GM12878 (cell line): ENCODE measurements at regions not wholly inside any gene's neighbourhood (a gene's known extent, or its start where the extent isn't known, plus 50 kb on each side); places are given as distances from the start of the nearest gene placed in this dataset.

Source experiments
- BCL11A ChIP-seq: IDR thresholded peaks from 2 replicates; pipeline ENCODE4 v1.6.1; 2011; ENCODE audit warnings: low read depth, low read length
- CBX3 ChIP-seq: fragments of 200-600 bp; sonication (generic); IDR thresholded peaks from 2 replicates; pipeline ENCODE4 v1.6.1; 2016; ENCODE audit warnings: low read depth, borderline replicate concordance
- CBX5 ChIP-seq: sonication (generic); IDR thresholded peaks from 2 replicates; pipeline ENCODE4 v1.6.1; 2016; ENCODE audit warnings: low read depth, moderate library complexity, mild to moderate bottlenecking, inconsistent platforms
- CEBPB ChIP-seq, 2 experiments: fragments of 150-350 bp in 1 of 2; IDR thresholded peaks; 2 replicates each; pipeline ENCODE4 v1.6.1; 2012 to 2014; ENCODE audit warnings: low read depth in 2 of 2, low read length in 2 of 2, borderline replicate concordance in 1 of 2, inconsistent platforms in 1 of 2
- CREB1 ChIP-seq: IDR thresholded peaks from 2 replicates; pipeline ENCODE4 v1.6.1; 2012; ENCODE audit warnings: low read depth, mild to moderate bottlenecking, inconsistent platforms
- DPF2 ChIP-seq: fragments of 450-650 bp; IDR thresholded peaks from 2 replicates; pipeline ENCODE4 v1.6.1; 2017; ENCODE audit warnings: mild to moderate bottlenecking
- EZH2 ChIP-seq: IDR thresholded peaks from 2 replicates; pipeline ENCODE4 v1.6.1; 2012; ENCODE audit warnings: low read depth, mild to moderate bottlenecking, control low read depth, inconsistent platforms, low read length, borderline replicate concordance; ENCODE audit not compliant: control insufficient read depth
- FOXM1 ChIP-seq: IDR thresholded peaks from 2 replicates; pipeline ENCODE4 v1.6.1; 2012; ENCODE audit warnings: low read depth, mild to moderate bottlenecking, inconsistent platforms, low read length, moderate library complexity
- GATAD2B ChIP-seq: fragments of 450-650 bp; conservative IDR thresholded peaks from 2 replicates; pipeline ENCODE4 v1.6.1; 2017; ENCODE audit warnings: low read depth, mild to moderate bottlenecking, moderate library complexity
- IRF4 ChIP-seq: IDR thresholded peaks from 2 replicates; pipeline ENCODE4 v1.6.1; 2011; ENCODE audit warnings: low read depth, low read length
- MEF2A ChIP-seq: IDR thresholded peaks from 2 replicates; pipeline ENCODE4 v1.6.1; 2011; ENCODE audit warnings: low read depth, mild to moderate bottlenecking, low read length, moderate library complexity; ENCODE audit not compliant: insufficient read depth
- MTA3 ChIP-seq: IDR thresholded peaks from 2 replicates; pipeline ENCODE4 v1.6.1; 2012; ENCODE audit warnings: low read length, inconsistent platforms, borderline replicate concordance
- NFIC ChIP-seq: IDR thresholded peaks from 2 replicates; pipeline ENCODE4 v1.6.1; 2012; ENCODE audit warnings: low read depth, mild to moderate bottlenecking, inconsistent platforms, low read length, moderate library complexity
- NR2F1 ChIP-seq: fragments of 450-650 bp; conservative IDR thresholded peaks from 2 replicates; pipeline ENCODE4 v1.6.1; 2017; ENCODE audit warnings: mild to moderate bottlenecking
- RBBP5 ChIP-seq: fragments of 200-600 bp; sonication (generic); conservative IDR thresholded peaks from 2 replicates; pipeline ENCODE4 v1.6.1; 2016
- RCOR1 ChIP-seq: conservative IDR thresholded peaks from 2 replicates; pipeline ENCODE4 v1.6.1; 2012; ENCODE audit warnings: low read depth, low read length, improper control_type of control experiment
- RELA ChIP-seq: fragments of 450-650 bp; IDR thresholded peaks from 2 replicates; pipeline ENCODE4 v1.8.0; 2014; ENCODE audit warnings: borderline replicate concordance; ENCODE audit not compliant: partially characterized antibody
- RUNX3 ChIP-seq: IDR thresholded peaks from 2 replicates; pipeline ENCODE4 v1.6.1; 2012; ENCODE audit warnings: low read length, inconsistent platforms
- SMAD1 ChIP-seq: fragments of 450-650 bp; IDR thresholded peaks from 2 replicates; pipeline ENCODE4 v1.6.1; 2018; ENCODE audit warnings: mild to moderate bottlenecking, low read depth; ENCODE audit not compliant: partially characterized antibody
- SREBF1 ChIP-seq: IDR thresholded peaks from 2 replicates; pipeline ENCODE4 v1.6.1; 2012; ENCODE audit warnings: mild to moderate bottlenecking, low read length
- TCF3 ChIP-seq: IDR thresholded peaks from 2 replicates; pipeline ENCODE4 v1.6.1; 2012; ENCODE audit warnings: low read depth, mild to moderate bottlenecking, low read length, borderline replicate concordance; ENCODE audit not compliant: insufficient read depth
- TF ChIP-seq, protein P1 (sequence below): fragments of 450-650 bp; IDR thresholded peaks from 2 replicates; pipeline ENCODE4 v1.6.1; 2016; ENCODE audit warnings: mild to moderate bottlenecking
- TF ChIP-seq, protein P2 (sequence below): IDR thresholded peaks from 2 replicates; pipeline ENCODE4 v1.6.1; 2011; ENCODE audit warnings: borderline replicate concordance, low read depth, mild to moderate bottlenecking, moderate library complexity, mixed read lengths, low read length; ENCODE audit not compliant: insufficient read depth; ENCODE audit errors: extremely low read length
- TF ChIP-seq, protein P3 (sequence below): IDR thresholded peaks from 2 replicates; pipeline ENCODE4 v1.6.1; 2012; ENCODE audit warnings: mild to moderate bottlenecking, low read depth, low read length
- TF ChIP-seq, protein P4 (sequence below): IDR thresholded peaks from 2 replicates; pipeline ENCODE4 v1.6.1; 2011; ENCODE audit warnings: mild to moderate bottlenecking, low read depth, low read length, moderate library complexity; ENCODE audit not compliant: insufficient replicate concordance

DNA sequence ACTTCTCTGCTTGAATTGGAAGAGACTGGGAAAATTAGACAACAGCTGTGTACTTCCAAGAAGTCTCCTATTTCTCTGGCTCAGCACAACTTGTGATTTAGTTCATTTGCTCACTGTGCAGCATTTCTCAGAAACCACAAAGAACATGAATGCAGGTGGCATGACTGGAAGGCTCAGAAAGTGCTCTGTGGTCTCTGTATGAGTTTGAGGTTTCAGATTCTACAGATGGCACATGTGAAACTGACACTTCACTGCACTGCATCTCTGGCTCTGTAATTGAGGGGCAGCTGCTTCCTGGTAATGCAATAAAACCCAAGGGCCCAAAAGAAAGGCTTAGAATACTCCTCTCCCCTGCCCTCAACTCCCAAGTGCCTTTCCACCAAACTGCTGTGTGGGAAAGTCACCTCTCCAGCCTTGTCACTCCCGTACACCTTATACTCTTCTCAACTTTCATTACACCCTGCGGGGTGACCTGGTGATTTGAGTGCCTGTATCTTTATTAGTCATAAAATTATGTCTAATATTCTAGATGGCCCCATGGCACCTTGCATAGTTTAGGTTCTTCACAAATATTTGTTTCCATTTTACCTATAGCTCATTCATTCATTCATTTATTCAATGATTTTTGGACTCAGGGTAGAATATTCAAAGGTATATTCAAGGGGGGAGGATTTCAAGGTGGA is 82.5 kb downstream of the ESM1 start (continued):
- TF ChIP-seq CBX3 (no peak), EZH2 (no peak), RUNX3 (peak; percentile 100), SREBF1 (peak; percentile 75), RELA (no peak), BCL11A (peak; percentile 88; the same call in 1 of the 2 replicates), FOXM1 (peak; percentile 89; the same call in 1 of the 2 replicates), NFIC (peak; percentile 90), TCF3 (peak; percentile 98), NR2F1 (peak; percentile 83), MTA3 (peak; percentile 85; the same call in 1 of the 2 replicates), CBX5 (0 out of 2 replicates have a peak, but pooled peaks have one; percentile 47), MEF2A (peak; percentile 71), DPF2 (peak; percentile 34; the same call in 1 of the 2 replicates), RCOR1 (no peak), GATAD2B (peak; percentile 51; the same call in 1 of the 2 replicates), CEBPB (IDR thresholded peaks at IDR 0.05; ENCODE audit: borderline replicate concordance in 1 of 2, low read depth in 2 of 2, low read length in 2 of 2) (peak in 1 of 2 experiments; percentile 93; a peak in 2 of 4 replicates), SMAD1 (no peak), RBBP5 (no peak), IRF4 (peak; percentile 94), CREB1 (0 out of 2 replicates have a peak, but pooled peaks have one; percentile 35)
- TF ChIP-seq, protein P1, sequence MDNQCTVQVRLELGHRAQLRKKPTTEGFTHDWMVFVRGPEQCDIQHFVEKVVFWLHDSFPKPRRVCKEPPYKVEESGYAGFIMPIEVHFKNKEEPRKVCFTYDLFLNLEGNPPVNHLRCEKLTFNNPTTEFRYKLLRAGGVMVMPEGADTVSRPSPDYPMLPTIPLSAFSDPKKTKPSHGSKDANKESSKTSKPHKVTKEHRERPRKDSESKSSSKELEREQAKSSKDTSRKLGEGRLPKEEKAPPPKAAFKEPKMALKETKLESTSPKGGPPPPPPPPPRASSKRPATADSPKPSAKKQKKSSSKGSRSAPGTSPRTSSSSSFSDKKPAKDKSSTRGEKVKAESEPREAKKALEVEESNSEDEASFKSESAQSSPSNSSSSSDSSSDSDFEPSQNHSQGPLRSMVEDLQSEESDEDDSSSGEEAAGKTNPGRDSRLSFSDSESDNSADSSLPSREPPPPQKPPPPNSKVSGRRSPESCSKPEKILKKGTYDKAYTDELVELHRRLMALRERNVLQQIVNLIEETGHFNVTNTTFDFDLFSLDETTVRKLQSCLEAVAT = no peak
- TF ChIP-seq, protein P2, sequence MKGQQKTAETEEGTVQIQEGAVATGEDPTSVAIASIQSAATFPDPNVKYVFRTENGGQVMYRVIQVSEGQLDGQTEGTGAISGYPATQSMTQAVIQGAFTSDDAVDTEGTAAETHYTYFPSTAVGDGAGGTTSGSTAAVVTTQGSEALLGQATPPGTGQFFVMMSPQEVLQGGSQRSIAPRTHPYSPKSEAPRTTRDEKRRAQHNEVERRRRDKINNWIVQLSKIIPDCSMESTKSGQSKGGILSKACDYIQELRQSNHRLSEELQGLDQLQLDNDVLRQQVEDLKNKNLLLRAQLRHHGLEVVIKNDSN = no peak
- TF ChIP-seq, protein P3, sequence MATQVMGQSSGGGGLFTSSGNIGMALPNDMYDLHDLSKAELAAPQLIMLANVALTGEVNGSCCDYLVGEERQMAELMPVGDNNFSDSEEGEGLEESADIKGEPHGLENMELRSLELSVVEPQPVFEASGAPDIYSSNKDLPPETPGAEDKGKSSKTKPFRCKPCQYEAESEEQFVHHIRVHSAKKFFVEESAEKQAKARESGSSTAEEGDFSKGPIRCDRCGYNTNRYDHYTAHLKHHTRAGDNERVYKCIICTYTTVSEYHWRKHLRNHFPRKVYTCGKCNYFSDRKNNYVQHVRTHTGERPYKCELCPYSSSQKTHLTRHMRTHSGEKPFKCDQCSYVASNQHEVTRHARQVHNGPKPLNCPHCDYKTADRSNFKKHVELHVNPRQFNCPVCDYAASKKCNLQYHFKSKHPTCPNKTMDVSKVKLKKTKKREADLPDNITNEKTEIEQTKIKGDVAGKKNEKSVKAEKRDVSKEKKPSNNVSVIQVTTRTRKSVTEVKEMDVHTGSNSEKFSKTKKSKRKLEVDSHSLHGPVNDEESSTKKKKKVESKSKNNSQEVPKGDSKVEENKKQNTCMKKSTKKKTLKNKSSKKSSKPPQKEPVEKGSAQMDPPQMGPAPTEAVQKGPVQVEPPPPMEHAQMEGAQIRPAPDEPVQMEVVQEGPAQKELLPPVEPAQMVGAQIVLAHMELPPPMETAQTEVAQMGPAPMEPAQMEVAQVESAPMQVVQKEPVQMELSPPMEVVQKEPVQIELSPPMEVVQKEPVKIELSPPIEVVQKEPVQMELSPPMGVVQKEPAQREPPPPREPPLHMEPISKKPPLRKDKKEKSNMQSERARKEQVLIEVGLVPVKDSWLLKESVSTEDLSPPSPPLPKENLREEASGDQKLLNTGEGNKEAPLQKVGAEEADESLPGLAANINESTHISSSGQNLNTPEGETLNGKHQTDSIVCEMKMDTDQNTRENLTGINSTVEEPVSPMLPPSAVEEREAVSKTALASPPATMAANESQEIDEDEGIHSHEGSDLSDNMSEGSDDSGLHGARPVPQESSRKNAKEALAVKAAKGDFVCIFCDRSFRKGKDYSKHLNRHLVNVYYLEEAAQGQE = peak; percentile 21; the same call in 1 of the 2 replicates
- TF ChIP-seq, protein P4, sequence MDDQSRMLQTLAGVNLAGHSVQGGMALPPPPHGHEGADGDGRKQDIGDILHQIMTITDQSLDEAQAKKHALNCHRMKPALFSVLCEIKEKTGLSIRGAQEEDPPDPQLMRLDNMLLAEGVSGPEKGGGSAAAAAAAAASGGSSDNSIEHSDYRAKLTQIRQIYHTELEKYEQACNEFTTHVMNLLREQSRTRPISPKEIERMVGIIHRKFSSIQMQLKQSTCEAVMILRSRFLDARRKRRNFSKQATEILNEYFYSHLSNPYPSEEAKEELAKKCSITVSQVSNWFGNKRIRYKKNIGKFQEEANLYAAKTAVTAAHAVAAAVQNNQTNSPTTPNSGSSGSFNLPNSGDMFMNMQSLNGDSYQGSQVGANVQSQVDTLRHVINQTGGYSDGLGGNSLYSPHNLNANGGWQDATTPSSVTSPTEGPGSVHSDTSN = peak; percentile 12
